ENCODE measurements at regions not wholly inside any gene's neighbourhood (a gene's known extent, or its start where the extent isn't known, plus 50 kb on each side); places are given as distances from the start of the nearest gene placed in this dataset.

- DNase-seq (ENCODE audit: insufficient read length, low spot score): no peak
- FAIRE-seq: no peak
Measured at GRCh38 chrX:120819126-120819525, 56.5 kb downstream of the CT47B1 start.

GRCh38 chrX:120813982-120814381 lies 61.7 kb downstream of the CT47B1 start:
- FAIRE-seq: no peak
- DNase-seq (ENCODE audit: insufficient read length, low spot score): no peak

GRCh38 chrX:120801426-120801825 lies 74.2 kb downstream of the CT47B1 start:
- FAIRE-seq (no peak), DNase-seq (ENCODE audit: insufficient read length, low spot score) (no peak)

- DNase-seq (ENCODE audit: insufficient read length, low spot score) (no peak), FAIRE-seq (no peak)
Measured at GRCh38 chrX:120797188-120797851, 78.3 kb downstream of the CT47B1 start.

GRCh38 chrX:120795301-120795700 lies 80.4 kb downstream of the CT47B1 start:
- FAIRE-seq (no peak), DNase-seq (ENCODE audit: insufficient read length, low spot score) (no peak)

GRCh38 chrX:120794525-120794975 lies 81.1 kb downstream of the CT47B1 start:
- no peak for DNase-seq (ENCODE audit: insufficient read length, low spot score)
- FAIRE-seq: no peak

- DNase-seq (ENCODE audit: insufficient read length, low spot score) (no peak), FAIRE-seq (no peak)
Measured at GRCh38 chrX:120793098-120793497, 82.6 kb downstream of the CT47B1 start.

- no peak for FAIRE-seq
- DNase-seq (ENCODE audit: insufficient read length, low spot score): no peak
Measured at GRCh38 chrX:120791013-120791643, 84.5 kb downstream of the CT47B1 start.

- DNase-seq (ENCODE audit: insufficient read length, low spot score) (no peak), FAIRE-seq (no peak)
Measured at GRCh38 chrX:120790552-120790951, 85.1 kb downstream of the CT47B1 start.

- FAIRE-seq (peak; percentile 87), DNase-seq (ENCODE audit: insufficient read length, low spot score) (peak; percentile 13)
Measured at GRCh38 chrX:120790118-120790517, 85.5 kb downstream of the CT47B1 start.

GRCh38 chrX:120781403-120781802 lies 94.3 kb downstream of the CT47B1 start:
- FAIRE-seq: no peak

GRCh38 chrX:120775959-120776358 lies 99.7 kb downstream of the CT47B1 start:
- DNase-seq (ENCODE audit: insufficient read length, low spot score) (no peak), FAIRE-seq (peak; percentile 14)

More at GRCh38 chrX:120781403-120781802, 94.3 kb downstream of the CT47B1 start:
- no peak for DNase-seq (ENCODE audit: insufficient read length, low spot score)

- FAIRE-seq (no peak), DNase-seq (ENCODE audit: insufficient read length, low spot score) (no peak)
Measured at GRCh38 chrX:120774606-120775005, 101.1 kb downstream of the CT47B1 start.

- FAIRE-seq (no peak), DNase-seq (ENCODE audit: insufficient read length, low spot score) (no peak)
Measured at GRCh38 chrX:120773801-120774200, 101.9 kb downstream of the CT47B1 start.

GRCh38 chrX:120769576-120770341 lies 105.9 kb downstream of the CT47B1 start:
- peak; percentile 85 for FAIRE-seq

GRCh38 chrX:120768681-120769080 lies 107.0 kb downstream of the CT47B1 start:
- FAIRE-seq (no peak), DNase-seq (ENCODE audit: insufficient read length, low spot score) (no peak)

More at GRCh38 chrX:120769576-120770341, 105.9 kb downstream of the CT47B1 start:
- no peak for DNase-seq (ENCODE audit: insufficient read length, low spot score)

- DNase-seq (ENCODE audit: insufficient read length, low spot score): no peak
- FAIRE-seq: no peak
Measured at GRCh38 chrX:120768254-120768653, 107.4 kb downstream of the CT47B1 start.

GRCh38 chrX:120763269-120763668 lies 112.4 kb downstream of the CT47B1 start:
- peak; percentile 48 for FAIRE-seq
- no peak for DNase-seq (ENCODE audit: insufficient read length, low spot score)

GRCh38 chrX:120761810-120762209 lies 113.9 kb downstream of the CT47B1 start:
- FAIRE-seq (peak; percentile 67), DNase-seq (ENCODE audit: insufficient read length, low spot score) (no peak)

GRCh38 chrX:120759685-120760084 lies 116.0 kb downstream of the CT47B1 start:
- FAIRE-seq: peak; percentile 26

GRCh38 chrX:120755066-120755846 lies 120.4 kb downstream of the CT47B1 start:
- peak; percentile 97 for FAIRE-seq
- no peak for DNase-seq (ENCODE audit: insufficient read length, low spot score)

More at GRCh38 chrX:120759685-120760084, 116.0 kb downstream of the CT47B1 start:
- DNase-seq (ENCODE audit: insufficient read length, low spot score): no peak
